ENCODE measurements at regions not wholly inside any gene's neighbourhood (a gene's known extent, or its start where the extent isn't known, plus 50 kb on each side); places are given as distances from the start of the nearest gene placed in this dataset.

DNA sequence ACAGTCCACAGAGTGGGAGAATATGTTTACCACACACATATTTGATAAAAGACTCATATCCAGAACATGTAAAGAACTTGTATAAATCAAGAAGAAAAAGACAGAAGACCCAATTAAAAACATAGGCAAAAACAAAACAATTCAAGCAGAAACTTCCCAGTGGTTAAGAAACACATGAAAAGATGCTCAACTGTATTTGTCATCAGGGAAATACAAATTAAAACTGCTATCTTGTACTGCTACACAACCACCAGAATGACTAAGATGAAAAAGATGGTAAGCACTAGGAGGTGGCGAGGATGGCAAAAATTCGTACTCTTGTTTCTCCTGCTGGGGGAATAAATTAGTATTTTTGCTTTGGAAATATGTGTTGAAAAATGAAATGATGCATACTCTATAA lies 192.3 kb upstream of the C11orf87 start:
- TF ChIP-seq, protein P1, sequence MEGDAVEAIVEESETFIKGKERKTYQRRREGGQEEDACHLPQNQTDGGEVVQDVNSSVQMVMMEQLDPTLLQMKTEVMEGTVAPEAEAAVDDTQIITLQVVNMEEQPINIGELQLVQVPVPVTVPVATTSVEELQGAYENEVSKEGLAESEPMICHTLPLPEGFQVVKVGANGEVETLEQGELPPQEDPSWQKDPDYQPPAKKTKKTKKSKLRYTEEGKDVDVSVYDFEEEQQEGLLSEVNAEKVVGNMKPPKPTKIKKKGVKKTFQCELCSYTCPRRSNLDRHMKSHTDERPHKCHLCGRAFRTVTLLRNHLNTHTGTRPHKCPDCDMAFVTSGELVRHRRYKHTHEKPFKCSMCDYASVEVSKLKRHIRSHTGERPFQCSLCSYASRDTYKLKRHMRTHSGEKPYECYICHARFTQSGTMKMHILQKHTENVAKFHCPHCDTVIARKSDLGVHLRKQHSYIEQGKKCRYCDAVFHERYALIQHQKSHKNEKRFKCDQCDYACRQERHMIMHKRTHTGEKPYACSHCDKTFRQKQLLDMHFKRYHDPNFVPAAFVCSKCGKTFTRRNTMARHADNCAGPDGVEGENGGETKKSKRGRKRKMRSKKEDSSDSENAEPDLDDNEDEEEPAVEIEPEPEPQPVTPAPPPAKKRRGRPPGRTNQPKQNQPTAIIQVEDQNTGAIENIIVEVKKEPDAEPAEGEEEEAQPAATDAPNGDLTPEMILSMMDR (IDR thresholded peaks at IDR 0.05), result no peak
- no peak for TF ChIP-seq POLR2A (IDR thresholded peaks at IDR 0.05)

Measured in esophagus squamous epithelium (tissue), 4 donors.